ENCODE measurements at regions not wholly inside any gene's neighbourhood (a gene's known extent, or its start where the extent isn't known, plus 50 kb on each side); places are given as distances from the start of the nearest gene placed in this dataset.
"Not testable (repeated sequence)": the region's sequence is repeated elsewhere in the genome, so short reads cannot be mapped to it uniquely, and the experiment has no call there.

- DNase-seq = no peak
These were observed 296.6 kb upstream of the NDN start for GRCh38 chr15:23983500-23984259.

DNA sequence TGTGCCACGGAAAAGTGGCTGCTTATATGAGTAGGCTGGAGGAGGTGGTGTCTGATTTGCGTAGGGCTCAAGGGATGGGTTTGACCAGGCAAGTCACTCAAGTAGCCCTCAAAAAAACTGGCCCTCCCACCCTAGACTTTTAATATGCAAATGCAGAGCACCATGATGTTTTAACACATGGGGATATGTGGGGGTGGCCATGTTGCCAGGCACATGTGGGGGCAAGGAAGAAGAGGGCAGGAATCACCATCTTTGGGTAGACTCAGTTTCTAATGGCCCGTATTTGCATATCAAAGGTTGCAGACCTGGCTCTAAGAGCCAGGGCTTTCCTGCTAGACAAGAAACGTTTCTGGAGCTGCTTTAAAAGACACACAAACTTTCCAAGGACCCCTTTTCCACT, 307.2 kb upstream of the NDN start:
- no peak for DNase-seq

- no peak for DNase-seq
These were observed 311.0 kb upstream of the NDN start for GRCh38 chr15:23998056-23998455.

DNA sequence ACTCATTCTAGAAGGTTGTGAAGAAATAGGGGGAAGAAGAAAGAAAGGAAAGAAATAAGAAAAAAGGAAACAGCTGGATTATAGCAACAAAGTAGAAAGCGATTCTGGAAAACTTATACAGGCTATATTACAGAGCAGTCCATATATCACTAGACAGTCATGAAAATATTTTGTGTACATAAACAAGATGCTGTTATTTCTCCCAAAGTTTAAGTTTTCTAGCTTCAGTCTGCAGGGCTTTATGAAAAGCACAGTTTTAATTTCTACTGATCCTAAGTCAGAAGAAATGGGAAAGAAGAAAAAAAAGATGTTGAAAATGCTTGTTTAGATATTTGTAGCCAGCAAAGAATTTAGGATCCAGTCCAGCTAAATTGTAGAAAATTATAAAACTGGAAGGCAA, 321.4 kb upstream of the NDN start:
- no peak for DNase-seq

DNA sequence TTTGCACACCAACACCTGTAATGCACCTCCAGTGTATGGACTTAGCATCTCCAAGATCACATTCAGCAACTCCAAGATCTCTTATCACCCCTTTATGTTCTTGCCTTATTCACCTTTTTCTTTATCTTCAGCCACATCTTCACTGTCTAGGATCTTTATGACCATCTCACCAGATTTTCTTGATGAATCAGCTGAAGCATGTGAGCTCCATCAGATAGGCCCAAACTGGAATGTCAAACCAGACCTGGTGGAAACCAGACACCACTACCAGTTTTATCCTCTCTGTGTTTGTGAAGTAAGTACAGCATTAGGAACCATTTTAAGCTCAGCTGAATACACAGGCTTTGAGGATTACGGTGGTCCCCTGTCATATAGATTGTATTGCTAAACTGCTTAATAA, 330.4 kb upstream of the NDN start:
- no peak for DNase-seq

DNA sequence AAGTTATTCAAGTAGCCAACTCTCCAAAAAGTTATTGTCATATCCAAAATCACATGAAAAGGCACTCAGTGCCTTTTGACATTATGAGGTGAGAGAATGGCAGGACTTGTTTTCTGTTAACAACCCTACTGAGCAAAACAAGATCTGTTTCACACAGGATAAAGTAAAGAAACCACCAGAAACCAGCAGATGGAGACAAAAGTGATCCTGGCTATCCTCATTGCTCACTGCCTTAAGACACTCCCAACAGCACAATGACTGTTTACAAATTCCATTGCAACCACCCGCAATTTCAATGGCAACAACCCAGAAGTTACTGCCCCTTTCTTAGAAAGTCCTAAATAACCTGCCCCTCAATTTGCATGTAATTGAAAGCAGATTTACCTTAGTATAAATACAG, 352.6 kb upstream of the NDN start:
- DNase-seq = no peak

DNA sequence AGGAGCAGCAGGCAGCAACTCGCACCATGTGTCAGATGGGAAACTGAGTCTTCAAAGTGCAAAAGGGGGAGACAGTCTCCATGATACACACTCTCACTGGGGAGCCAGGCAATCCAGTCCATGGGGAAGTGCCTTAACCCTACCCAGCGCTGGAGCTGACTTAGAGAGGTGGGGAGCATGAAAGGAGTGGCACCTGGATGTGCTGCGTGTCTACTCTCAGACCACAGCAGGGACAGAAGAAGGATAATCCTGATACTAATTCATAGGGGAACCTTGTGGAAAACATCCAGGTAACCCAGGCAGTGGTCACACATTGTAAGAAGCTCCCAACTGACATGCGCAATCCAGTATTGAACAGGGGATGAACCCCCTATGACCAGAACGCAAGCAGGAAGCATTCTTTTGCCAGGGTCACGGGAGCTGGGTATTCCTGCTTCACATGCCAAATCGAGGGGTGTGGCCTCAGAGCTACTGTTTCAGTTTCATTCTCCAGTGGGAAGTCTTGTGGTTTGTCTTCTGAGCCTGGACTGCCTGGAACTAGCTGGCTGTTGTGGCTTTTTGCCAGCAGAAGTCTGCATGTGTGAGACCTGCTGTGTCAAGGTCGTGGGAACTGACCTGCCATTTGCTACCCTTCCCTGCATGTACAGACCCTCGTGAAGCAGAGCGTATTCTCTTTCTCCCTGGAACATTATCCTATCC, 367.6 kb upstream of the NDN start:
- no peak for DNase-seq

GRCh38 chr15:24067733-24068501, 380.8 kb upstream of the NDN start:
- DNase-seq = no peak

GRCh38 chr15:24075420-24076089, 388.4 kb upstream of the NDN start:
- DNase-seq = no peak

DNA sequence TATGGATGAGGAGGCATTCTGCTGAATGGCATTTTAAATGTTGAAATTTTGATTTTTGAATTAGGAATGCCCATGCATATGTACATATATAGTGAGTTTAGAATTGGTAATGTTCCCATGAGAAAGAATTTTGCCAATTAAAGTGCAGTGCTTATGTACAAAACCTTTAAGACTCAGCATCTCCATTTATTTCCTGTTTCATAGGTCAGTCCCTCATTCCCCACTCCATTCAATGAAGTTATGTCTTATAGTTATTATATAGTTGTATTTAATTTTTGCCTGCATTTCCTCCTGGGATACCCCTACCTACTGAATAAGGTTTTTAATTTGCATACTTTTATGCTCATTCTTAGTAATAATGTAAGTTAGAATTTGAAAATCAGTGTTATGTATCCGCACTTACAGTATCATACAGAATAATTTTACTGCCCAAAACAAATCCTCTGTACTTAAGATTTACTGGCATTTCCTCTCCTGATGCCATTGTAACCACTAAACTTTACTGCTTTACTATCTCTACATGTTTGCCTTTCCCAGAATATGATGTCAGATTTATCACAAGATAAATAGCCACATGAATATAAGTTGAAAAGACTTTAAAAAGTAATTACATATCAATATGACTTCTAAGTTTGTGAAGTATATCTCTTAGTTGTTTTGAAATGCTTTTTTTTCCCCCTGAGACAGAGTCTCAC, 389.1 kb upstream of the NDN start:
- no peak for DNase-seq

DNA sequence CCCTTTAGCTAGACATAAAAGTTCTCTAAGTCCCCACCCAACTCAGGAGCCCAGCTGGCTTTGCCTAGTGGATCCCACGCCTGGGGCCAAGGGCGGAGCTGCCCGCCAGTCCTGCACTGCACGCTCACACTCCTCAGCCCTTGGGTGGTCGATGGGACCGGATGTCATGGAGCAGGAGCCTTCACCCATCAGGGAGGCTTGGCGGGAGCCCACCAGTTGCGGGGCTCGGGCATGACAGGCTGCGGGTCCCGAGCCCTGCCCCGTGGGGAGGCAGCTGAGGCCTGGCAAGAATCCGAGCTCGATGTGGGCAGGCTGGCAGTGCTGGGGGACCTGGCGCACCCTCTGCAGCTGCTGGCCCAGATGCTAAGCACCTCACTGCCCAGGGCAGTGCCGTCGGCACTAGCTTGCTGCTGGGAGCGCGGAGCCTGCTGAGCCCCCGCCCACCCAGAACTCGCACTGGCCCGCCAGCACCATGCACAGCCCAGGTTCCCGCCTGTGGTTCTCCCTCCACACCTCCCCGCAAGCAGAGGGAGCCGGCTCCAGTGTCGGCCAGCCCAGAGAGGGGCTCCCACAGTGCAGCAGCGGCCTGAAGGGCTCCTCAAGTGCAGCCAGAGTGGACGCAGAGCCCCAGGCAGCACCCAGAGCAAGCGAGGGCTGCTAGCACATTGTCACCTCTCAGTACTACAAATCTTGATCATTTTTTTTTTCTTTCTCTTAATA, 391.4 kb upstream of the NDN start:
- no peak for DNase-seq

- DNase-seq = not testable (repeated sequence)
These were observed 401.8 kb upstream of the NDN start for GRCh38 chr15:24088941-24089340.

- DNase-seq = not testable (repeated sequence)
These were observed 414.4 kb upstream of the NDN start for GRCh38 chr15:24101503-24101902.

DNA sequence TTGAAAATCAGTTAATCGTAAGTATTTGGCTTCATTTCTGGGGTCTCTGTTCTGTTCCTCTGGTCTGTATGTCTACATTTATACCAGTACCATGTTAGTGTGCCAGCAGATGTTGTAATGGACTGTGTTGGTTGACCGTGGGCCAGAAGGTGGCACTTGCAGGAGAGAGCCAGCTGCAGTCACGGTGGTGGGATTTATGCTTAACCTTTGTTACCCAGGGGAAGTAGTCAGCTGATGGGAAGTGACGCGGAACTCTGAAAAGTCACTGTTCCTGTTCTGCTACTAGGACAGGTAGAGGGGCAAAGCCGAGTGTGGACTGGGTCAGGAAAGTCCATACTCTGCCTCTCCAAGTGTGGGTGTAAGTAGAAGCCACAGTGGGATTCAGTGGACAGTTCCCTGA, 420.4 kb upstream of the NDN start:
- not testable (repeated sequence) for DNase-seq

GRCh38 chr15:24107948-24108347, 420.8 kb upstream of the NDN start:
- not testable (repeated sequence) for DNase-seq

- DNase-seq = not testable (repeated sequence)
These were observed 421.2 kb upstream of the NDN start for GRCh38 chr15:24108349-24108748.

DNA sequence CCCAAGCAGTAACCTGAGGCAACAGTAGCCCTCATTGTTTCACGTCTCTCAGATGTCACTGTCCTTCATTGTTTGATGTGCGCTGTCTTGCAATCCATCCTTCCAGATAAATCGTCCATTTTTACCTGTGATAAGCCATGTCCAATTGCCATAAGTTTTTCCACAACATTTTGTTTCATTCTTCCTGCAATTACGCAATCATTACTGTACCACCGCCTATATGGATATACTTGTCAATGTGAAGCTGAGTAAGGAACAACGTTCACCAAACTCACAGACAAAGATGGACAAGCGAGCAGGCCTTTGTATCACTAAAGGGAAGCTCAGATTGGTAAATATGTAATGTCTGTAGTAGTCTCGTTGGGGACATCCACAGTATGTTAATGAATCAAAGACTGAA, 452.5 kb upstream of the NDN start:
- not testable (repeated sequence) for DNase-seq

GRCh38 chr15:24145070-24145469, 458.0 kb upstream of the NDN start:
- not testable (repeated sequence) for DNase-seq

DNA sequence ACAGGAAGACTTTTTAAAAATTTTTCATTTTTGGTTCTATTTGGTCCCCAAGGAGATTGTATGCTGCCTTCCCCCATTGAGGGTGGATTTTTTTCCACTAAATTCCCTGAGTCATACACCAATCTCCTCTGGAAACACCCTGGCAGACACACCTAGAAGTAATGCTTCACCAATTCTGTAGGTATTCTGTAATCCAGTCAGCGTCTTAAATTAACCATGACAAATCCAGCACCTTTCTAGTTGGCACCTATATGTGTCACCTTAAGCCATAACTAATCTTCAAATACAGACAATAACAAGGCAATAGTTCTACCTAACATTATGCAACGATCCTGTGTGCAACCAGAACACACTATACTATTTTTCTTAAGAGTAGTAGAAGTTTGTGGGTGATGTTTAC, 459.1 kb upstream of the NDN start:
- DNase-seq = no peak

GRCh38 chr15:24150542-24150941, 463.4 kb upstream of the NDN start:
- DNase-seq = no peak

GRCh38 chr15:24158306-24158705, 471.2 kb upstream of the NDN start:
- not testable (repeated sequence) for DNase-seq

GRCh38 chr15:24165512-24165911, 478.4 kb upstream of the NDN start:
- DNase-seq = not testable (repeated sequence)
